GM21723 (cell line): ENCODE measurements at regions not wholly inside any gene's neighbourhood (a gene's known extent, or its start where the extent isn't known, plus 50 kb on each side); places are given as distances from the start of the nearest gene placed in this dataset.
"Not testable (repeated sequence)": the region's sequence is repeated elsewhere in the genome, so short reads cannot be mapped to it uniquely, and the experiment has no call there.

Experiments used
- ATAC-seq: cut with Tn5 transposase; IDR thresholded peaks from one replicate; pipeline ENCODE4 v1.9.1; 2021; ENCODE audit warnings: mild to moderate bottlenecking, moderate library complexity; ENCODE audit not compliant: unreplicated experiment

DNA sequence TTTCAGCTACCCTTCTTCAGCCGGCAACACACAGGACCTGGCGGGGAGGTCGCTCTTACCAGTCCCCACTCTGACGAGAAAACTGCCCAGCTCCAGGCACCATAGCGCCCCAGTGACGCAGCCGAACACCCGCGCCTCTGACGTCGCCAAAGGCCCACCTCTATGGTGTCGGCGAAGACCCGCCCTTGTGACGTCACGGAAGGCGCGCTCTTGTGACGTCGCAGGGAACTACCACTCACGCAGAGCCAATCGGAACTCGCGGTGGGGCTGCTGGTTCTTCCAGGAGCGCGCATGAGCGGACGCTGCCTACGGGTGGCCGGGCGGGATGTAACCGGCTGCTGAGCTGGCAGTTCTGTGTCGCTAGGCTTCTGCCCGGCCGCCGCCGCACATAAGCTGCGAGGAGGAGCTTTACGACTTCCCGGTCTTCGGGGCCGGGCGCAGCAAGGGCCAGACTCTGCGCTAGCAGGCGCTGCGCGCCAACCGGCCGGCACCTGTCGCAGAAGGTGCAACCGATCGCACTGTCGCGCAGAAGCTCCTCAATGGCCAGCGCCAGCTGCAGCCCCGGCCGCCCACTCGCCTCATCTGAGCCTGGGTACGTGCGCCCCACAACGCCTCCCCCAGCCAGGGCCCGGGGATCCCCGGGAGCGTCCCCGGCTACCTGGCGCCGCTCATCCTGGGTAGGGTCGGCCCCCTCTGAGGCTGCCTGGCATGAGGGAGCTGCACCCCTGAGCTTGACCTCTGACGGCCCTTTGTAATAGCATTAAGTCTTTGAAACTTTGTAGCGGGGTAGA is 121.3 kb upstream of the FBXO28 start:
- peak; percentile 100 for ATAC-seq

DNA sequence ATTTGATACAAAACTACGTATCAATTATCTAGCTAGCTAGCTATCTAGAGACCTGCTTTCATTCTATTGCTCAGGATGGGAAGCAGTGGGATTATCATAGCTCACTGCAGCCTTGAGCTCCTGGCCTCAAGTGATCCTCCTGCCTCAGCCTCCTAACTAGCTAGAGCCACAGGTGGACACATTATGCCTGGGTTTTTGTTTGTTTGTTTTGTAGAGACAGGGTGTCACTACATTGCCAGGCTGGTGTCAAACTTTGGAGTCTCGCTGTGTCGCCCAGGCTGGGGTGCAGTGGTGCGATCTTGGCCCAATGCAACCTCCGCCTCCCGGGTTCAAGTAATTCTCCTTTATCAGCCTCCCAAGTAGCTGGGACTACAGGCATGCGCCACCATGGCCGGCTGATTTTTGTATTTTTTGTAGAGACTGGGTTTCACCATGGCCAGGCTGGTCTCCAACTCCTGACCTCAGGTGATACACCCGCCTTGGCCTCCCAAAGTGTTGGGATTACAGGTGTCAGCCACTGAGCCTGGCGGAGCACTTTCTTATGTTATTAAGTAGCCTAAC is 122.5 kb upstream of the FBXO28 start:
- not testable (repeated sequence) for ATAC-seq

- not testable (repeated sequence) for ATAC-seq
Observed at GRCh38 chr1:223961985-223962384, 116.2 kb upstream of the TP53BP2 start.

- not testable (repeated sequence) for ATAC-seq
Observed at GRCh38 chr1:223952801-223953200, 107.1 kb upstream of the TP53BP2 start.

- not testable (repeated sequence) for ATAC-seq
Observed at GRCh38 chr1:223951551-223951950, 105.8 kb upstream of the TP53BP2 start.

DNA sequence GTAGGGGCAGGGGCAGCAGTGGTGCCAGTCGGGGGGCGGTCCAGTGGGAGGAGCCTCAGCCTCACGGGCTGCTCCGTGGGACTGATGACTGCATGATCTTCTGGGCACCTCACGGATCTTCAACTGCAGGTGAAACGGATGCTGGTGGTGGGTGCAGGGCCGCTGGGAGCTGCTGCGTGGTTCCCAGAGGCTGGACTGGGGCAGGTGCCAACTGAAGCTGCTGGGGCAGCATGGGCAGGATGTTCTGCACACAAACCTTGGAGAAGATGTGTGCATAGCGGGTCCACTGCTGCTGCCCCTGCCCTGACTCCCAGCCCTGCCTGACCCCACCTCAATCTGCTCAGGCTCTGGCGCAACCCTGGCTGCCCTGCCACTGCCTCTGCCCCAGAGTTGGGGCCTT is 104.2 kb upstream of the TP53BP2 start:
- ATAC-seq, result not testable (repeated sequence)

DNA sequence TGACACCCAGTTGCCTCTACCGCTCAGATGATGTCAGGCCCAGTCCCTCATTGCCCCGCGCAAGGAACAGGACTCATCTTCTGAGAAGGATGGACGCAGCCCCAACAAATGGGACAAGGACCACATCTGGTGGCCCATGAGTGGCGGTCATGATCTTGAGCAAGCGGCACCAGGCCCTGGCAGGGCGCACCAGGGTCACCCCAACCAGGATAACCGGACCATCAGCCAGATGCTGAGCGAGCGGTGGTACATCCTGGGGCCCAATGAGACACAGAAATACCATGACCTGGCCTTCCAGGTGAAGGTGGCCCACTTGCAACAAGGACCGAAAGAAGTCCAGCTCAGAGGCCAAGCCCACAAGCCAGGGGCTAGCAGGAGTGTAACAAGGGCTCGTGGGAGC is 102.3 kb upstream of the TP53BP2 start:
- not testable (repeated sequence) for ATAC-seq

GRCh38 chr1:223936592-223936991 is 90.8 kb upstream of the TP53BP2 start:
- ATAC-seq, result not testable (repeated sequence)

GRCh38 chr1:223931476-223931875 is 85.7 kb upstream of the TP53BP2 start:
- not testable (repeated sequence) for ATAC-seq

DNA sequence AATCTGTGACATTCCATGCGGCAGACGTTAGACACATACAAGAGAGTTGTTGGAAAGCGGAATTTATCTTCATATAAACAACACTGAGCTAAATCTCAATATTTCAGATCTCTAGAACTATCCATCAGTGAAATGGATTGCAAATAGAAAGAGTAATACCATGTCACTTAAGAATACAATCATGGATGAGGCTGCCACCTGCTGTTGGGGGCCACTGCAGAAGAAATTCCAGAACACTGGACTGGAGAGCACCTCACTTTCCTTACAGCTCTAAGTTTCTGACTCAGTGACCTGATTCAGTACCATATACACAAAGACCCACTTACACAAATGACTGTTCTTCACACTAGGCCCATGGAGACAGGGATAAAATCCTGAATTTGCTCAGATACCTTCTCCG is 75.1 kb upstream of the TP53BP2 start:
- ATAC-seq, result not testable (repeated sequence)

GRCh38 chr1:223915476-223915875 is 69.7 kb upstream of the TP53BP2 start:
- not testable (repeated sequence) for ATAC-seq

DNA sequence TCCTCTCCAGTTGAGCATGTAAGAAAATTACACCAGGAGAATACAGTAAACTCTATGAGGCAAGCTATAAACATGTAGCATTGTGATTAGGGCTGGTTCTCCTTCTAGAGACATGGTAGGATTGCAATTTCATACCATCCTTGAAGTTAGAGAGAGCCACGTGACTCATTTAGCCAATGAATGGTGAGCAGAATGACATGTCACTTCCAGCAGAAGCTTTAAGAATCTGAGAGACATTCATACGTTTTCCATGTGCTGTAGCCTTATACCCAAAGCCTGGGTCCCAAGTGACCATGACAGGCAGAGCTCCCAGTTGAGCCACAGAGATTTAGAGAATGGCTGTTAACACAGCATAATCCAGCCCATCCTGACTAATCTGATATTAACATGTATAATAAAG is 68.0 kb upstream of the TP53BP2 start:
- not testable (repeated sequence) for ATAC-seq

DNA sequence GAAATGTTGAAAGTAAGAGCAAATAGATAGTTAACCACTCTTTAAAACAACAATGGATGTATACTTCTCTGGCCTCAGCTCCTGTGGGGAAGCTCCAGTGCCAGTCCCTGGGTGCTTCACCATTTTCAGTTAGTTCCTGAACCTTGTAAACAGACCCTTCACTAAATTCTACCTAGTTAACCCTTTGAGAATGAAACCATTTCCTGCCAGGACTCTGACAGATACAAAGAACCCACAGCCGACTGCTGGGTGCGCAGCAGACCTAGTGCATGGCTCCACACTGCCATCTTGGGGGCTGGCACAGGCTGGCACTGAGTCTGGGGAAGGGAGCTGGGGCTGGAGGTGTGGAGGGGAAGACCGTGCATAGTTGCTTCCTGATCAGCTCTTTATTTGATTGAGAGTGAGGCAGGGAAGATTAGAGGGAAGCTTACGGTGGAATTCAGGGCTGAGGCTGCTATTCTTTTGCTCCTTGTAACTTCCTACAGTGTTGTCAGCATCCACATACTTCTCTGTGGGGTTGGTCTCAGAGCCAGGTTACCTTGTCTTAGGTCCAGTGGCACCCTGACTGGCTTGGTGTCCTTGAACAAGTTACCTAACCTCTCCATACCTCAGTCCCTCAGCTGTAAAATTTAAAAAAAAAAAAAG is 62.3 kb upstream of the TP53BP2 start:
- ATAC-seq, result not testable (repeated sequence)

GRCh38 chr1:223903221-223903620 is 57.5 kb upstream of the TP53BP2 start:
- not testable (repeated sequence) for ATAC-seq

GRCh38 chr1:223899775-223900174 is 54.0 kb upstream of the TP53BP2 start:
- ATAC-seq, result not testable (repeated sequence)

- not testable (repeated sequence) for ATAC-seq
Observed at GRCh38 chr1:223897097-223897496, 51.4 kb upstream of the TP53BP2 start.

- ATAC-seq, result not testable (repeated sequence)
Observed at GRCh38 chr1:223895950-223896349, 50.2 kb upstream of the TP53BP2 start.
